WTC11 (cell line): ENCODE measurements at regions not wholly inside any gene's neighbourhood (a gene's known extent, or its start where the extent isn't known, plus 50 kb on each side); places are given as distances from the start of the nearest gene placed in this dataset.

ENCODE experiments used
- CREB1 ChIP-seq: sonication (generic); formaldehyde crosslinking; IDR thresholded peaks from 2 replicates; pipeline ENCODE4 v1.8.0; 2023; ENCODE audit warnings: mild to moderate bottlenecking, missing genetic modification reagents
- CREM ChIP-seq: sonication (generic); formaldehyde crosslinking; IDR thresholded peaks from 2 replicates; pipeline ENCODE4 v1.8.1; 2022; ENCODE audit warnings: mild to moderate bottlenecking, missing genetic modification reagents, moderate library complexity
- FOXK1 ChIP-seq: sonication (generic); formaldehyde crosslinking; IDR thresholded peaks from 2 replicates; pipeline ENCODE4 v1.8.0; 2022; ENCODE audit warnings: mild to moderate bottlenecking, moderate library complexity, missing genetic modification reagents
- FOXP1 ChIP-seq: sonication (generic); formaldehyde crosslinking; IDR thresholded peaks from 2 replicates; pipeline ENCODE4 v1.8.0; 2022; ENCODE audit warnings: missing genetic modification reagents, mild to moderate bottlenecking, moderate library complexity, borderline replicate concordance
- GABPB1 ChIP-seq: sonication (generic); formaldehyde crosslinking; IDR thresholded peaks from 2 replicates; pipeline ENCODE4 v1.8.1; 2023; ENCODE audit warnings: mild to moderate bottlenecking, missing genetic modification reagents
- HMGXB4 ChIP-seq: sonication (generic); formaldehyde crosslinking; IDR thresholded peaks from 2 replicates; pipeline ENCODE4 v1.8.1; 2023; ENCODE audit warnings: mild to moderate bottlenecking, moderate library complexity, missing genetic modification reagents
- MAX ChIP-seq: sonication (generic); formaldehyde crosslinking; IDR thresholded peaks from 2 replicates; pipeline ENCODE4 v1.8.0; 2022; ENCODE audit warnings: mild to moderate bottlenecking, missing genetic modification reagents
- SP1 ChIP-seq: sonication (generic); formaldehyde crosslinking; conservative IDR thresholded peaks from 2 replicates; pipeline ENCODE4 v1.8.1; 2022; ENCODE audit warnings: missing genetic modification reagents
- TCF7 ChIP-seq: sonication (generic); formaldehyde crosslinking; IDR thresholded peaks from 2 replicates; pipeline ENCODE4 v1.8.0; 2022; ENCODE audit warnings: mild to moderate bottlenecking, low read depth, missing genetic modification reagents, moderate library complexity
- TEAD4 ChIP-seq: sonication (generic); formaldehyde crosslinking; IDR thresholded peaks from 2 replicates; pipeline ENCODE4 v1.8.0; 2022; ENCODE audit warnings: mild to moderate bottlenecking, missing genetic modification reagents
- TF ChIP-seq, protein P1 (sequence below): fragments of 200-600 bp; IDR thresholded peaks from 2 replicates; pipeline ENCODE4 v1.8.0; 2022; ENCODE audit warnings: antibody characterized with exemption
- TF ChIP-seq, protein P2 (sequence below): sonication (generic); formaldehyde crosslinking; IDR thresholded peaks from 2 replicates; pipeline ENCODE4 v1.8.0; 2022; ENCODE audit warnings: missing genetic modification reagents

GRCh38 chr4:31204874-31205273 lies 484.7 kb downstream of the PCDH7 start:
- TF ChIP-seq, protein P1, sequence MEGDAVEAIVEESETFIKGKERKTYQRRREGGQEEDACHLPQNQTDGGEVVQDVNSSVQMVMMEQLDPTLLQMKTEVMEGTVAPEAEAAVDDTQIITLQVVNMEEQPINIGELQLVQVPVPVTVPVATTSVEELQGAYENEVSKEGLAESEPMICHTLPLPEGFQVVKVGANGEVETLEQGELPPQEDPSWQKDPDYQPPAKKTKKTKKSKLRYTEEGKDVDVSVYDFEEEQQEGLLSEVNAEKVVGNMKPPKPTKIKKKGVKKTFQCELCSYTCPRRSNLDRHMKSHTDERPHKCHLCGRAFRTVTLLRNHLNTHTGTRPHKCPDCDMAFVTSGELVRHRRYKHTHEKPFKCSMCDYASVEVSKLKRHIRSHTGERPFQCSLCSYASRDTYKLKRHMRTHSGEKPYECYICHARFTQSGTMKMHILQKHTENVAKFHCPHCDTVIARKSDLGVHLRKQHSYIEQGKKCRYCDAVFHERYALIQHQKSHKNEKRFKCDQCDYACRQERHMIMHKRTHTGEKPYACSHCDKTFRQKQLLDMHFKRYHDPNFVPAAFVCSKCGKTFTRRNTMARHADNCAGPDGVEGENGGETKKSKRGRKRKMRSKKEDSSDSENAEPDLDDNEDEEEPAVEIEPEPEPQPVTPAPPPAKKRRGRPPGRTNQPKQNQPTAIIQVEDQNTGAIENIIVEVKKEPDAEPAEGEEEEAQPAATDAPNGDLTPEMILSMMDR: no peak
- TF ChIP-seq GABPB1 (CRISPR knock-in tag) (no peak), MAX (CRISPR knock-in tag) (no peak), TEAD4 (CRISPR knock-in tag) (no peak), TCF7 (no peak), FOXP1 (CRISPR knock-in tag) (no peak), CREM (CRISPR knock-in tag) (no peak), FOXK1 (CRISPR knock-in tag) (no peak), HMGXB4 (CRISPR knock-in tag) (no peak), CREB1 (no peak), SP1 (no peak)
- TF ChIP-seq, protein P2, sequence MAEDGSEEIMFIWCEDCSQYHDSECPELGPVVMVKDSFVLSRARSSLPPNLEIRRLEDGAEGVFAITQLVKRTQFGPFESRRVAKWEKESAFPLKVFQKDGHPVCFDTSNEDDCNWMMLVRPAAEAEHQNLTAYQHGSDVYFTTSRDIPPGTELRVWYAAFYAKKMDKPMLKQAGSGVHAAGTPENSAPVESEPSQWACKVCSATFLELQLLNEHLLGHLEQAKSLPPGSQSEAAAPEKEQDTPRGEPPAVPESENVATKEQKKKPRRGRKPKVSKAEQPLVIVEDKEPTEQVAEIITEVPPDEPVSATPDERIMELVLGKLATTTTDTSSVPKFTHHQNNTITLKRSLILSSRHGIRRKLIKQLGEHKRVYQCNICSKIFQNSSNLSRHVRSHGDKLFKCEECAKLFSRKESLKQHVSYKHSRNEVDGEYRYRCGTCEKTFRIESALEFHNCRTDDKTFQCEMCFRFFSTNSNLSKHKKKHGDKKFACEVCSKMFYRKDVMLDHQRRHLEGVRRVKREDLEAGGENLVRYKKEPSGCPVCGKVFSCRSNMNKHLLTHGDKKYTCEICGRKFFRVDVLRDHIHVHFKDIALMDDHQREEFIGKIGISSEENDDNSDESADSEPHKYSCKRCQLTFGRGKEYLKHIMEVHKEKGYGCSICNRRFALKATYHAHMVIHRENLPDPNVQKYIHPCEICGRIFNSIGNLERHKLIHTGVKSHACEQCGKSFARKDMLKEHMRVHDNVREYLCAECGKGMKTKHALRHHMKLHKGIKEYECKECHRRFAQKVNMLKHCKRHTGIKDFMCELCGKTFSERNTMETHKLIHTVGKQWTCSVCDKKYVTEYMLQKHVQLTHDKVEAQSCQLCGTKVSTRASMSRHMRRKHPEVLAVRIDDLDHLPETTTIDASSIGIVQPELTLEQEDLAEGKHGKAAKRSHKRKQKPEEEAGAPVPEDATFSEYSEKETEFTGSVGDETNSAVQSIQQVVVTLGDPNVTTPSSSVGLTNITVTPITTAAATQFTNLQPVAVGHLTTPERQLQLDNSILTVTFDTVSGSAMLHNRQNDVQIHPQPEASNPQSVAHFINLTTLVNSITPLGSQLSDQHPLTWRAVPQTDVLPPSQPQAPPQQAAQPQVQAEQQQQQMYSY (CRISPR knock-in tag): no peak
